OCI-LY7 (cell line): ENCODE measurements at regions not wholly inside any gene's neighbourhood (a gene's known extent, or its start where the extent isn't known, plus 50 kb on each side); places are given as distances from the start of the nearest gene placed in this dataset.

Experiments used
- BruUV-seq: library from RNA; stranded (reverse); fragments of 400-500 nt; replicated peaks from 2 replicates; lab custom pipeline; 2021; lab: Mats Ljungman, UMichigan
- CTCF ChIA-PET: fragments of 300-600 bp; sonication (Branson Sonifier 250); formaldehyde crosslinking; loops from one replicate; lab custom pipeline; 2022; ENCODE audit warnings: antibody characterized with exemption; ENCODE audit not compliant: unreplicated experiment; lab: Charles Lee
- POLR2A ChIA-PET: fragments of 300-600 bp; sonication (Branson Sonifier 250); formaldehyde crosslinking; loops from one replicate; lab custom pipeline; 2022; ENCODE audit warnings: antibody characterized with exemption; lab: Charles Lee
- DNase-seq: peaks from one replicate; pipeline ENCODE4 v3.0.0-alpha.2; 2015; ENCODE audit warnings: low spot score
- H2AFZ ChIP-seq: fragments of 200-600 bp; sonication (generic), shearing (Covaris generic); 2 replicates; pipeline ENCODE4 v1.6.1; 2014; ENCODE audit warnings: mild to moderate bottlenecking, antibody characterized with exemption, low read length, moderate library complexity
- H3K27ac ChIP-seq: fragments of 200-600 bp; sonication (generic); 2 replicates; pipeline ENCODE4 v1.5.1; 2014; ENCODE audit warnings: mixed run types, low read depth, mild to moderate bottlenecking, moderate library complexity, low read length, inconsistent platforms; ENCODE audit not compliant: poor library complexity, severe bottlenecking
- H3K36me3 ChIP-seq: fragments of 200-600 bp; sonication (generic); 2 replicates; pipeline ENCODE4 v1.6.1; 2014; ENCODE audit warnings: mild to moderate bottlenecking, antibody characterized with exemption, low read length, moderate library complexity, mixed read lengths; ENCODE audit not compliant: insufficient read depth
- H3K4me1 ChIP-seq: fragments of 200-600 bp; sonication (generic); 2 replicates; pipeline ENCODE4 v1.5.1; 2014; ENCODE audit warnings: mild to moderate bottlenecking, low read length; ENCODE audit not compliant: insufficient read depth, poor library complexity, severe bottlenecking
- H3K4me2 ChIP-seq: fragments of 200-600 bp; sonication (generic); 2 replicates; pipeline ENCODE4 v1.6.1; 2014; ENCODE audit warnings: mild to moderate bottlenecking, low read length
- H3K4me3 ChIP-seq: fragments of 200-600 bp; sonication (generic); 2 replicates; pipeline ENCODE4 v1.5.1; 2014; ENCODE audit warnings: mild to moderate bottlenecking, low read depth, low read length; ENCODE audit not compliant: poor library complexity, severe bottlenecking
- H3K79me2 ChIP-seq: fragments of 200-600 bp; sonication (generic); 2 replicates; pipeline ENCODE4 v1.6.1; 2016; ENCODE audit warnings: low read depth, mild to moderate bottlenecking, low read length, moderate library complexity, mixed read lengths; ENCODE audit not compliant: insufficient read depth
- H3K9me2 ChIP-seq: fragments of 200-600 bp; sonication (generic); 2 replicates; pipeline ENCODE4 v1.6.1; 2016; ENCODE audit warnings: mild to moderate bottlenecking, low read length, mixed read lengths; ENCODE audit not compliant: insufficient read depth
- H3K9me3 ChIP-seq: fragments of 200-600 bp; sonication (generic); 2 replicates; pipeline ENCODE4 v1.6.1; 2014; ENCODE audit warnings: mild to moderate bottlenecking, mixed run types, low read length, mixed read lengths
- H4K20me1 ChIP-seq: fragments of 200-600 bp; sonication (generic); 2 replicates; pipeline ENCODE4 v1.6.1; 2014; ENCODE audit warnings: mild to moderate bottlenecking, antibody characterized with exemption, low read length, moderate library complexity, mixed read lengths; ENCODE audit not compliant: insufficient read depth
- EZH2phosphoT487 ChIP-seq: fragments of 200-600 bp; sonication (generic); IDR thresholded peaks from 2 replicates; pipeline ENCODE4 v1.6.1; 2018; ENCODE audit warnings: low read depth, borderline replicate concordance, mild to moderate bottlenecking, mixed run types, antibody characterized with exemption, low read length, moderate library complexity, mixed read lengths
- intact Hi-C: fragments of 100-400 bp; cut with micrococcal nuclease; formaldehyde crosslinking; loops from one replicate; pipeline ENCODE4 v1.10.0; 2022; ENCODE audit not compliant: unreplicated experiment
- TF ChIP-seq, protein P1 (sequence below): fragments of 200-600 bp; sonication (generic); conservative IDR thresholded peaks from 2 replicates; pipeline ENCODE4 v1.5.1; 2014; ENCODE audit warnings: mild to moderate bottlenecking, antibody characterized with exemption, low read length, moderate library complexity, mixed read lengths

DNA sequence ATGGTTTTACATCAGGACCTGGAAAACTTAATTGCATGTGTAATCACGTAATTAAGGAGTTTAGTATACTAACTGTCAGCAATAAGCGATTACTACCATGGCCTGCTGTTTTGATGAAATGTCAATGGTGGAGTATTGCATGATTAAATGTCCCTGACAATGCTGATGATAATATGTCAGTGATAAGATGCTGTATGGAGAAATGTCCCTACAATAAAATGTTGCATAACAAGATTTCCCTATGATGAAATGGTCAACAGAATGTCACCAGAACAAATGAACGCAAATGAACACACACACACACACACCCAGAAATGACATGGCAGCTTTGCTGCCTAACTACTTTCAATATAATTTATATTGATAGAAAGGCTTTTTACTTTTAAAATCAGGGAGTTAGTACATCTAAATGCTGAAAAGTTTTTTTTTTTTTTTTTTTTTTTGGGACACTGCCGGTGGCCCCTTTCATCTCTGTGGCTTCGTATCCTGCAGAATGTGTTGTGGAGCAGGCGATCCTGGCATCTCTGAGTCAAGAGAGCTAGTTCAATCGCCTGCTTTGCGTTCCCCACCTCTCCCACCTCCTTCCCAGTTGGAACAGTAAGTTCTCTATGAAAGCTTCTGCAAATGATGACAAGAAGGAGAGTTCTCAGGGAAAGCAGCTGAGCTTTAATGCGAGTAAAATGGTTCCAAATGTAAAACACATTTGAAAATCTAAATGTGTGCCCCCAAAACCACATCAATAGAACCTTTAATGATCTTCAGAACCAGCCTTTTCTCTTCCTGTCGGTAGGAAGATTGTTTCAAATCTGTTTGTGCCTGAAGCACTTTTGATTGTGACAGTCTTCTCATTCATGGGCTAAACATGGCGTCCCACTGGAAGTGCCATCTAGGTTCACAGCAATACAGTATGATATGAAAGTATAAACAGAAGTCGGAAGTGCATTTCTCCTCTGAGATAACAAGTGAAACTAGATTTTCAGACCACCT, 170.1 kb upstream of the GBE1 start:
- no peaks in the 10 kb centered on the region for H3K36me3 ChIP-seq
- no peaks in the 10 kb centered on the region for H3K9me2 ChIP-seq
- no peak overlapping the region for H3K4me3 ChIP-seq
- H3K4me2 ChIP-seq: no peak overlapping the region
- DNase-seq: no peak
- ChIA-PET POLR2A (no interaction called here), CTCF (no interaction called here)
- no peak overlapping the region for H2AFZ ChIP-seq
- H4K20me1 ChIP-seq: no peaks in the 10 kb centered on the region
- no peaks in the 10 kb centered on the region for H3K4me1 ChIP-seq
- intact Hi-C loops: no loop called here
- no peak for TF ChIP-seq EZH2phosphoT487
- TF ChIP-seq, protein P1, sequence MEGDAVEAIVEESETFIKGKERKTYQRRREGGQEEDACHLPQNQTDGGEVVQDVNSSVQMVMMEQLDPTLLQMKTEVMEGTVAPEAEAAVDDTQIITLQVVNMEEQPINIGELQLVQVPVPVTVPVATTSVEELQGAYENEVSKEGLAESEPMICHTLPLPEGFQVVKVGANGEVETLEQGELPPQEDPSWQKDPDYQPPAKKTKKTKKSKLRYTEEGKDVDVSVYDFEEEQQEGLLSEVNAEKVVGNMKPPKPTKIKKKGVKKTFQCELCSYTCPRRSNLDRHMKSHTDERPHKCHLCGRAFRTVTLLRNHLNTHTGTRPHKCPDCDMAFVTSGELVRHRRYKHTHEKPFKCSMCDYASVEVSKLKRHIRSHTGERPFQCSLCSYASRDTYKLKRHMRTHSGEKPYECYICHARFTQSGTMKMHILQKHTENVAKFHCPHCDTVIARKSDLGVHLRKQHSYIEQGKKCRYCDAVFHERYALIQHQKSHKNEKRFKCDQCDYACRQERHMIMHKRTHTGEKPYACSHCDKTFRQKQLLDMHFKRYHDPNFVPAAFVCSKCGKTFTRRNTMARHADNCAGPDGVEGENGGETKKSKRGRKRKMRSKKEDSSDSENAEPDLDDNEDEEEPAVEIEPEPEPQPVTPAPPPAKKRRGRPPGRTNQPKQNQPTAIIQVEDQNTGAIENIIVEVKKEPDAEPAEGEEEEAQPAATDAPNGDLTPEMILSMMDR: no peak
- BruUV-seq: no TSS peak
- H3K79me2 ChIP-seq: no peaks in the 10 kb centered on the region
- H3K9me3 ChIP-seq: no peaks in the 10 kb centered on the region
- H3K27ac ChIP-seq: no peak overlapping the region

DNA sequence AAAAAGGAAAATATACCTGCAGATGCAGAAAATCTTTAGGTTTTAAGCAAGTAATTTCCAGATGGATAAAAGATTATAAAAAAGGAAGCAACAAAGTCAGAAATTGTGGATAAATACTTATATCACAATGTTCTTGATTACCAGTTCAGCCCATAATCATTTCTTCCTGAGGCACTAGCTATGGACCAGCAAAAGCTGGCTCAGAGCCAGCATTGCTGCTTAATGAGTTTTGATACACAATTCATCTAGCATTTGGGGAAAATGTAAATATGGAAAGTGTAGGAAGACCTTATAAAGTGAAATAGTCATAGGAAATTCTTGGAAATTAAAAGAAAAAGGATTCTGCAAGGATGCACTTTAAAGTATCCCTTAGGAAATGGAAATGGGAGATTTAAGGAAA, 168.3 kb upstream of the GBE1 start:
- BruUV-seq: no TSS peak
- TF ChIP-seq, protein P1: no peak
- no peak for TF ChIP-seq EZH2phosphoT487
- no peaks in the 10 kb centered on the region for H3K79me2 ChIP-seq
- no peak overlapping the region for H3K4me2 ChIP-seq
- no peak overlapping the region for H3K27ac ChIP-seq
- no peak for DNase-seq
- no peak overlapping the region for H2AFZ ChIP-seq
- no peaks in the 10 kb centered on the region for H3K36me3 ChIP-seq
- no peaks in the 10 kb centered on the region for H3K9me3 ChIP-seq
- no peaks in the 10 kb centered on the region for H3K9me2 ChIP-seq
- H3K4me1 ChIP-seq: no peaks in the 10 kb centered on the region
- ChIA-PET CTCF (no interaction called here), POLR2A (no interaction called here)
- intact Hi-C loops: no loop called here
- H4K20me1 ChIP-seq: no peaks in the 10 kb centered on the region
- H3K4me3 ChIP-seq: no peak overlapping the region

DNA sequence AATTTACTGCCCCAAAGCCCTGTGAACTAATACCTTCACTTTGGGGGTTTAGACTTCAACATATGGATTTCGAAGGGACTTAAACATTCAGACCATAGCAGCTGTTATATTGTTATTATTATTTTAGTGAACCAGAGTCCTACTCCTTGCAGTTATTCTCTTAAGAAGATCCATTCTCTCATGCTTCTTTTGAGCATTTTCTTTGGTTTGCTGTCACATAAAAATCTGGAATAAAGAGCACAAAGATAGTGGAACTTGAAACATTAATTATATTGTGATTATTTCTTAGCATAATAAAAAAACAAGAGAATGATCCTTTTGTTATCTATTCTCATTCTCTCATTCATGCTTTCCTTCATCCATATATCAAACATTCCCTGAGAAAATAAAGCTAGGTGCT, 166.4 kb upstream of the GBE1 start:
- Histone ChIP-seq H4K20me1 (no peaks in the 10 kb centered on the region), H3K4me3 (no peak overlapping the region), H3K4me1 (no peaks in the 10 kb centered on the region), H3K9me3 (no peaks in the 10 kb centered on the region), H3K36me3 (no peaks in the 10 kb centered on the region), H2AFZ (no peak overlapping the region), H3K4me2 (no peak overlapping the region), H3K79me2 (no peaks in the 10 kb centered on the region), H3K27ac (no peak overlapping the region), H3K9me2 (no peaks in the 10 kb centered on the region)
- CTCF ChIA-PET: no interaction called here
- DNase-seq: no peak
- POLR2A ChIA-PET: no interaction called here
- intact Hi-C loops: no loop called here
- BruUV-seq: no TSS peak
- TF ChIP-seq EZH2phosphoT487: no peak
- TF ChIP-seq, protein P1: no peak
